SK-MEL-5 (cell line): ENCODE measurements at regions not wholly inside any gene's neighbourhood (a gene's known extent, or its start where the extent isn't known, plus 50 kb on each side); places are given as distances from the start of the nearest gene placed in this dataset.
A peak's percentile ranks its signal among the peaks of the same experiment; 100 is the strongest.

Source experiments
- DNase-seq: peaks from one replicate; pipeline ENCODE4 v3.0.0-alpha.2; 2016; ENCODE audit warnings: low read depth, low spot score
- in situ Hi-C: cut with HindIII; loops from 2 replicates; pipeline ENCODE4 v1.10.0; 2016; ENCODE audit warnings: low sequenced_read_pairs, high pct_unique_total_duplicates, low pct_unique_long_range_greater_than_20kb

DNA sequence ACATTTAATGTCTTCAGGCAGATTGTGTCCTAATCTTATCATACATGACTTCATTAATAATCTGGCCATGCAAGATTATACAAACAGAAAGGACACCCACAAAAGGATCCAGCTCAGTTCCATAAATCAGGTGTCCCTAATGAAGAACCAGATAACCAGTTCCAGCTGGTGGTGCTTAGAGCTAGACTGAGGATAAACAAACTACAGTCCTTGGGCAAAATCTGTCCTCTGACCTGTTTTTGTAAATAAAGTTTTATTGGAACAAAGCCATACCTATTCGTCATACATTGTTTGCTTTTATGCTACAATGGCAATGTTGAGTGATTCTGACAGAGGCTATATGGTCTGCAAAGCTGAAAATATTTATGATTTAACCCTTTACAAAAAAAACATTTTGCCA lies 199.5 kb downstream of the MID1IP1 start:
- no peak for DNase-seq
- in situ Hi-C loops, result no loop called here

DNA sequence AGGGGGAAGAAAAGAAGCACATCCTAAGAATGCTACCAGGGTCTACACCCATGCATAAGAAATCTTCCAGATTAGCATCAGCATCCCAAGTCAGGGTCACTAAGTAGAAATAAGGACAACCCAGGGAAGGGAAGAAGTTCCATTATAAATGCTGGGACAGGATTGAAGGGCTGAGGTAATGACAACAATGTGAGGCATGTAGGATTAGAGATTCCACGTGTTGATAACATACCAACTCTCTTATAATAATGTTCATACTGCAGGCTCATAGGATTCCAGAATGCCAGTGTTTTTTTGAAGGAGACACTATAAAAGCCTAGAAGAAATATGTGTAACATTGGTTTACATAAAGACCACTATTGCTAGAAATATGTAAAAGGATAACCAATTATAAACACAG lies 201.2 kb downstream of the MID1IP1 start:
- DNase-seq, result no peak
- in situ Hi-C loops, result no loop called here

DNA sequence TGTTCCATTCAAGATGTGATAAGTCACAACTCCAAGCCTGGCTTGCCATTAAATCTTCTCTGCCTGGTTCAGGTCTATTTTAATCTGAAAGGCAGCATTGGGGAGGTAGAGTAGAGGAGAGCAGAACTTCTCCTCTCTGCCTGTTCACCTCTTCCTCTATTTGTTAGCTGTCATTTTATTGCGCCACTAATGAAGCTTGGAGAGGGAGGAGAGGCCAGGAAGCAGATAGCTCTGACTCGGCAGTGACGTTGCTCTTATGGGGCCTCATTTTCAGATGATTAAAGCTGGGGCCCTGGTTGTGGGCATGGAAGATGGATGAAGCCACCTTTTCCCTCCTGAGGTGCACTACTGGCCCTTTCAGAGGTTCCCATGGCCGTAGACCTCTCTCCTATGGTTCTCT lies 207.3 kb downstream of the MID1IP1 start:
- no peak for DNase-seq
- in situ Hi-C loops, result no loop called here

DNA sequence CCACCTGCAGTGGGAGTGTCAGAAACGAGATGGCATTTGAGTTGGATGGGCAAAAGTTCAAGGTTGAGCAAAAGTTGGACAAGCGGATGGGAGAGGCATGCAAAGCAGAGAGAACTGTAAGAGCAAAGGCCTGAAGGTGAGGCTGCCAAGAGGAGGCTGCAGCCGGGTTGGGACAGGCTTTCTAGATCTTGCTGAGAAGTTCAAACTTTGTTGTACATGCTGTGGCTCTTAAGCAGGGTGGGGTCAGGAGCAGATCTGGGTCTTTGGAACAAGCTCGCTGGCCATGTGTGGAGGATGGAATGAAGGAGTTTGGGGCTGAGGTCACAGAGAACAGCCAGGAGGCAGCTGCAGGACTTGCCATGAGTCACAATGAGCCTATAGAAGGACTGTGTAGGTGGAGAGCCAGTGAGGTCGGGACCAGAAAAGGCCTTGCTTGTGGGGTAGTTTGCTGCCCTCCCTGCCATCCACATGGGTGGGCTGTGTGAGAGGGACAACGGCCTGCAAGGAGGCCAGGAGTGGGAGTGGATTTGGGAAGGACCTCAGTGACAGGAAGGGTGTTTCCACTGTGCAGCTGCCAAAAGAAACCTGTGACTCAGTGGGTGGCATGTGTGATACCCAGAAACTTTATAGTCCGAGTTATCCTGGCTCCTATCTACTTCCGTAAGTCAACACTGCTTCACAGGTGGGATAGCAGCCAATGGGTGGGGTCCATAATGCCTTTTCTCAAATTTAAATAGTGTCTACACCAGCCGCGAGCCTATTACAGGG lies 210.4 kb downstream of the MID1IP1 start:
- in situ Hi-C loops, result no loop called here
- no peak for DNase-seq

DNA sequence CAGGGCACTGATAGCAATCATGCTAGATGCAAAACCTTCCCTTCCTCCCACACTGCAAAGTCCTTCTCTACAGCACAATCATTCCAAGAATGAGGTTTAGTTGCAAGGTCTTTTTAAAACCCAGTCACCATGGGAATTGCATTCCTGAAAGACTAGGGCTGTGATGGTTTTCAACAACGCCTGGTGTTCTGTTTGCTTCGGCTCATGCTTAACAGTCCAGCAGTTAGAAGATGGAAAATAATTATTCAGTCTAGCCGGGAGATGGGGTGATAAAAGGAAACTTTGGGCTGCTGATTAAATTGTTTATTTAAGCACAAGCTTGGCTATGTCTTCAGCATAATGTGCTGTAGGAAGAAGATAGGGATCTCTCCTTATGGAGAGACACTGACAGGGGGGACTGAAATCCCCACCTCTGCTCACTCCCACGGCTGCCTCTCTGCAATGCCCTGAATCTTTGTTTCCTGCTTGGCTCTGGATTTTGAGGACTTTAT lies 211.4 kb downstream of the MID1IP1 start:
- in situ Hi-C loops, result no loop called here
- no peak for DNase-seq

DNA sequence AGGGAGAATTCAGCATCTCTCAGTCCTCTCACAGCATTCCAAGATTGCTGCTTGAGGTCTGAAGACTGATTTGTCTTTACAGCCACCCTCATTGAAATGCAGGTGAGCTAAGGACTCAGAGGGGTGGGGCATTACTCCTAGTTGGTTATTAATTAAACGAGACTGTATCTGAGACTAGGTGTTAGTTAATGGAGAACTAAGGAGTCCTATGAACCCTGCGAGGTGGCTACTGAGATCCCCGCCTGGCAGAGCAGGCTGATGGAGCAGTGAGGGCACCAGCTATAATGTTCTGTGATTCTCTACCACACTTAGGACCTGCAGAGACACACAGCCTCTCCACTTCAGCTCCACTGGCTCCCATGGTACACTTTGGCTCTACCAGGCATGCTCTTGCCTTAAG lies 215.3 kb downstream of the MID1IP1 start:
- no peak for DNase-seq
- in situ Hi-C loops, result no loop called here

DNA sequence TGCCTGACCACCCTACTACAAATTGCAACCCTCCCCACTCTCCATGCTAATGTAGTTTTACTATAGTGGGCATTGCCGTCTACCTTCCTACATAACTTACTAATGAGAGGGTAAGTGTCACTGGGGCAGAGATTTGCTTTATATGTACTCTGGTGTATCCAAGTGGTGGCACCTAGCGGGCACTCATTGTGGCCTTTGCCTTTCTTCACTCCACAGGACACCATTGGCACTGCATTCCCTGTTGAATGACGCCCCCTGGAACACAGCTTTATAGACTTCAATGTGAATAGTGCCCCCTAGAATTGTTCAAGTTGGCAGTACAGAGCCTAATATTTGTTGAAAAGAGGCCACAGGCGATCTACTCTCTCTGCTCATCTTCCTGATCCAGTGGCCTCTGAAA lies 215.8 kb downstream of the MID1IP1 start:
- DNase-seq, result peak; percentile 28
- in situ Hi-C loops, result no loop called here

DNA sequence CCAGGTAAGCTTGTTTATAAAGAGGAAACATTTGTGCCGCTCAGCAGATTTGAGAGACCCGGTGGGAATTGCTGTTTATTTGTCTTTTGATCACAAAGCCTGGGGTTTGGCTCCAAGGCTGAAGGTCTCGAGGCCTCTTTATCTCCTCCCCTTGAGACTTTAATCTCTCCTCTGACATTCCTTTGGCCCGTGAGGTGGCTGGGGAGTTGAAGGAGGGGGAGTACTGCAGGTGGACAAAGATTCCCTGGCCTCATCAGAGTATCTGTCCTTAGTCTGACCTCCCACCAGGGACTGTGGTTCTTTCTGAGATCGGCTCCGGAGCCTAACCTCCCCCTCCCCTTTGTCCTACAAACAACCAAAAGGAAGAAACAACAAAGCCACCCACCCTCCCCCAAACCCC lies 216.5 kb downstream of the MID1IP1 start:
- no peak for DNase-seq
- in situ Hi-C loops, result no loop called here

DNA sequence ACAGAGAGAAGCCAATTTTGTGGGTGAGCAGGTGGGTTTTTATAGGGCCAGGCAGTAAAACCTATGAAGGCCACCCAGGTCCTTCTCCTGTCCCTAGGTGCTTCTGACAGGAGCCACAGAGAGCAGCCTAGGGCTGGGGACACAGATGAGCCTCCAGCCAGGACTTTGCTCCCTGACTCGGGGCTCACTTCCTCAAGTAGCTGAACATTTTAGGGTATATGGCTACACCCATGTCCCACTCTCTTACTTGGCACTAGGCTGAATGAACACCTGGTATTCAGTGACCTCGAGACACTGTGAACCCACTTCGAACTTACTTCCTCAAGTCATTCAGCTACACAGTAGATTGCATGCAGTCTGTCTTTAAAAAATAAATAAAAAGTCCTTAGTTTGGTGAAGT lies 217.3 kb downstream of the MID1IP1 start:
- in situ Hi-C loops, result no loop called here
- no peak for DNase-seq

DNA sequence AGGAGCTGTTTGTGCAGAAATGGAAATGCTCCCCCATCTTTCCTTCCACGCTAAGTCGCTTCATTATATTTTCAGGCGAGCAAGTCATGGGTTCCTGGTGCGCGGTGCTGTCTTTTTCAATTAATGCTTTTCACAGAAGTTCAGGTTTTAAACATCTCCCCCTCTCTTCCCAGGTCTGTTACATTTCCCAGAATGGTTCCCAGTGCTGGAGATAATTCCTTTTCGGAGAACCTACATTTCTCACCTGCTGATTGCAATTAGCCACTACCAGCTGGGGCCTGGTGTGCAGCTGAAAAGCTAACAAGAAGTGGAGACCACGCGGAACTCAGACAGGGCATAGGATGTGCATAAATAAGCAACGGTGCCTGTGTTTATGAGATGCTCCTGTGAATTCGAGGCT lies 217.8 kb downstream of the MID1IP1 start:
- in situ Hi-C loops, result no loop called here
- no peak for DNase-seq

DNA sequence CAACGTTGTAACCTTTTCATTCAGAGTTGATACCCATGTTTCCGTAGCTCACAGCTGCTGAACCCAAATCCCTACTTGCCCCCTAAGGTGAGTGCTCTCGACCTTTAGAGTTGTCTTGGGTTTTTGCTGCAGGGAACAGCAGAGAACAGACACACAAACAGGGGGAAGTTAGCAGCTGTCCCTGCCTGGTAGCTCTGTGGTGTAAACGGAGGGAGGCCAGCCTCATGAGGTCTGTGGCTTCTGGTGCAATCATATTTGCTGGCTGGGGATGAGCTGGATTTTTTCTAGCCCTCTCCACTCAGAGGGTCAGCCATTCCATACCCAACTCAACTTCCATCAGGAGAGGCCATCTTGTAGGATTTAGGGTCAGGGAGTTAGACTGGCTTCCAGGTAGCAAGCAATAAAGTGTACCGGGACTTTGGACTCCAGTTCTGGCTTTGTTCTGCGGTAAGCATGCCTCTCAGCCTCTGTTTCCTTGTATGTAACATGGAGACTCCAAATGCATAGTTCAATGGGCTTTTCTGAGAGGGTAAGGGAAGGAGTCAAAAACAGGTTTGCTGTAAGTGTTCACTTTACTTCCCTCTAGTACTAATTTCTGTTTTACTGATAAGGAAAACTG lies 218.9 kb downstream of the MID1IP1 start:
- in situ Hi-C loops, result no loop called here
- no peak for DNase-seq

DNA sequence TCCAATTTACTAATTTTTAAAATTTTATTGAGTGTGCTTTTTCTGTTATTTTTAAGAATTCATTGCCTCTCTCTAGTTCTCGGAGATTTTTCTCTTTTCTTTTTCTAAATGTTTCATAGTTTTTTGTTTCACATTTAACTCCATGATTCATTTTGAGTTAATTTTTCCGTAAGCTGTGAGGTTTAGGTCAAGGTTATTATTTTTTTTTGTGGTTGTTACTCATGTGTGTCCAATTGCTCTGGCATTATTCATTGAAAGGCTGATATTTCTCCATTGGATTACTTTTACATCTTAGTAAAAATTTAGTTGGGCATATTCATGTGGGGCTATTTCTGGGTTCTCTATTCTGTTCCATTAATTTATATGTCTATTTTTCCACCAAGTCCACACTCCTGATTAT lies 220.8 kb downstream of the MID1IP1 start:
- no peak for DNase-seq

DNA sequence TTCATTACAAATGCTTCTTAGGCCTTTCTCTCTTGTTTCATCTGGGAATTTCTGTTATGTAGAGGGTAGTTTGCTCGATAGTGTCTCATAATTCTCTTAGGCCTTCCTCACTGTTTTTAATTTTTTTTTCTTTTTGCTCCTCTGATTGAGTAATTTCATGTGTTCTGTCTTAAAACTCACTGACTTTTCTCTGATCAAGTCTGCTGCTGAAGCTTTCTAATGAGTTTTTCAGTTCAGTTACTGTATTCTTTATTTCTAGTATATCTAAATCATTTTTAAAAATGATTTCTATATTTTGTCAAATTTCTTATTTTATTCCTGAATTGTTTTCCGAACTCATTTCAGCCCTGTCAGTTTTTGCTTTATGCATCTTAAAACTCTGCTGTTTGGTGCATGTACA lies 228.0 kb downstream of the MID1IP1 start:
- no peak for DNase-seq
- in situ Hi-C loops, result no loop called here

More for the DNA sequence above, 220.8 kb downstream of the MID1IP1 start:
- in situ Hi-C loops, result no loop called here

DNA sequence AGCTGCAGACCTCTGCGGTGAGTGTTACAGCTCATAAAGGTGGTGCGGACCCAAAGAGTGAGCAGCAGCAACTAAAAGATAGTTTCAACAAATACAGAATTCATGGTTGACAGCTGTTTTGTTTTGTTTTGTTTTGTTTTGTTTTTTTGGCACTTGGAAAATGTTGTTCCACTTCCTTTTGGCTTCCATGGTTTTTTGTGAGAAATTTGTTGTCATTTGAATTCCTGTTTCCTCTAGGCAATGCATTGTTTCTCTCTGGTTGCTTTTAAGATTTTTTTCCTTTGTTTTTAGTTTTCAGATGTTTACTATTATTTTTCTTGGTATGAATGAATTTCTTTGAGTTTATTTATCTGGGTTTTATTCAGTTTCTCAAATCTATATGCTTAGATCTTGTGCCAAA lies 229.4 kb downstream of the MID1IP1 start:
- in situ Hi-C loops, result no loop called here
- DNase-seq, result no peak

DNA sequence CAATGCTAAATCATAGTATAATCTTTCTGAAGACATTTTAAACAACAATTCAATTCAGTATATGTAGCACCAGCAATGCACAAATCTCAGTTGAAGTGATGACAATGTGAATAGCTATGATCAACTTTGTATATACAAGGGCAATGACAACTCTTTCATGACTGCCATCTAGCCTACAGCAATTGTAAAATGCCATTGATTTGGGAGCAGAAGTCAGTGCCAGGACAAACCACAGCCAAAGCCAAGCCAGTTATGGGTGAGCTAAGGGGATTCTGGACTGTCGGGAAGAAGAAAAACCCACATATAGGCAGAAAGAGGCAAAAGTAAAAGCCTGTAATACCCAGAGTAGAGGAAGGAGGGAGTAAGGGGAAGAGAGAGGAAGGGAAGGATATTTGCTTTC lies 238.6 kb downstream of the MID1IP1 start:
- in situ Hi-C loops, result no loop called here
- DNase-seq, result no peak

DNA sequence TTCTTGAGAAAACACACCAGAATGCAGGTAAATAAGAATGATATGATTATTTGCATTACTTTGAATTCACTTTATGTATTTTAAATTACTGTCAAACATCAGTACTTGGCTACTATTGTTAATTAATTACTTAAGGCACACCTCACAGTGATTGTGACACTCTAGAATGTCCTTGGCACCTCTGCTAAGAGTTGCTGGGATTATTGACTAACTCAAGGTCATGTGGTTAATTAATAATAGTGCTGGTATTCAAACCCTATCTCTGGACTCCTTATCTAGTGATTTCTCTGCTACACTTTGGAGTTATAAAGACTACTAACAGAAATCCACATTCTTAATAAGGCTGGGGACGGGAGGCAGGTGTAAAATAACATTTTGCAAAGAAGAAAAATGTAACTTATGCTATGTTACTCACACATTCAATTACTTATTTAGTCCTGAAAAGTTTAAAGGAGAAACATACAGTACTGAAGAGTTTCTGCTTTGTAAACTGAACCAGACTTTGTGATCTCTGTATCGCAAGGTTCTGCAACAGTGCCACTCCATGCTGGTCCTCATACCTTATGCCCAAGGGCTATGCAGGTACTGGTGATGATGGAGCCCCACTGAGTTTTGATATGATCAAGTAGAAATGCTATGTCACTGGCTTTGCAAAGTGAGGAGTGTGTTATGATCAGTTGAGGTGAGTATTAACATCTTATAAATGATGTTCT lies 242.7 kb downstream of the MID1IP1 start:
- DNase-seq, result no peak
- in situ Hi-C loops, result no loop called here

DNA sequence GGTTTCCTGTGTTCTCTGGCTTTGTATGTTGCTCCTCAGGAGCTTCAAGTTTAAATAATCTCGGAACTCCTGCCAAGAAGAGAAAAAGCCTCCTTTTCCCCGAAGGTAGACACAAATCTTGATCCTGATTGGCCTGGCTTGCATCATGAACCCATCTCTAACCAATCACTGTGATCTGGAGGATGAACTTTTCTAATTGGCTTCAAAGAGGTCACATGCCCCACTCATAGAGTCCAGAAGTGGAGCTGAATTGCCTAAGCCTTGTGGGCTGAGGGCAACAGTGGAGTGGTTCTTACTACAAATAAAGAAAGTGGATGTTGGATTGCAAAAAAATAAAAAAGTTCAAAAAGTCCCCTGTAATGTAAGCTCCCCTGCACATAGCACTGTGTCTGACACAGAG lies 245.9 kb downstream of the MID1IP1 start:
- in situ Hi-C loops, result no loop called here
- no peak for DNase-seq

DNA sequence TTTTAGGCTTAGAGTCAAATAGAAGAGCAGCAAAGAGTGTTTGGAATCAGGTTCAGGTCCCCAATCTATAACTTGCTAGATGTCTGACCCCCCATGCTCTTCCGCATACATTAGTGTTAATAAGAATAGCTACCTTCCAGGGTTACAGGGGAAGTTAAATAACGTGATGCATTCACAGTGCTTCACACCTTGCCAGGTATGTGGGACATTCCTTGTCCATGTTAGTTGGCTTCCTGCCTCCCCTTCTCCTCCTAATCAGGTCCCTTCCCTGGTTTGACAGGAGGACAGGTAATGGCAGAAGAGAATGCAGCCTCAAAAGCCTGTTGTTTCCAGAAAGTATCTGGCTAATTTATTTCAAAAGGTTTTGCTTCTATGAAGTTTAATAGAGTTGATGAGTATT lies 248.7 kb downstream of the MID1IP1 start:
- in situ Hi-C loops, result no loop called here
- no peak for DNase-seq

DNA sequence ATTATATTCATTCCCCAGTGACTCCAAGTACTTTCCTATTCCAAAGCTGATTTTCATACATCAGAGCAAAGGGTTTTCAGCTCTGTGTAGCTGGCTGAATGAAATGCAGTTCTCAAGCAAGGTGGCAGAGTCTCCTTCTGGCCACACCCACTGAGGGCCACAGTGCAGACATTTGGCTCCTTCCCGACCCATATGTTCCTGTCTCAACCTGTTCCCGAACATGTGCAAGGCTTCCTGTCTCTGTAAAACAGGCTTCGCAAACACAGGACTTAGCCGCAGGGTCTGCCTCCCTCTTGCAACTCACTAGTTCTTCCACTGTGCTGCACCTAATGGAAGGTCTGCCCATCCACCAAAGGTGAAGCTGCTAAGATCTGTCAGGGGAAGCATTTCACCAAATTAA lies 249.2 kb downstream of the MID1IP1 start:
- in situ Hi-C loops, result no loop called here
- DNase-seq, result no peak
